Gastrocnemius medialis (tissue), 4 donors: ENCODE measurements at regions not wholly inside any gene's neighbourhood (a gene's known extent, or its start where the extent isn't known, plus 50 kb on each side); places are given as distances from the start of the nearest gene placed in this dataset.

ENCODE experiments used
- ATAC-seq, 2 donors: fragments of 150-250 bp; one replicate each; pipeline ENCODE4 v1.9.1; 2016
- DNase-seq, 2 donors: peaks; one replicate each; pipeline ENCODE4 v3.0.0-alpha.2; 2019
- H3K27ac ChIP-seq, 4 donors: fragments of 200-600 bp; sonication (generic); 1 replicate in 1 of 4; 2 replicates in 3 of 4; pipeline ENCODE4 v1.5.1; 2016 to 2018; ENCODE audit warnings: mild to moderate bottlenecking in 2 of 4, moderate library complexity in 1 of 4
- H3K27me3 ChIP-seq, 3 donors: fragments of 200-600 bp; sonication (generic) in 2 of 3; 1 replicate in 1 of 3; 2 replicates in 2 of 3; pipeline versions ENCODE4 v1.5.1 to v1.6.0; 2016 to 2019; ENCODE audit warnings: mild to moderate bottlenecking in 1 of 3, moderate library complexity in 1 of 3
- H3K36me3 ChIP-seq, 2 donors: fragments of 200-600 bp; sonication (generic) in 1 of 2; one replicate each; pipeline ENCODE4 v1.5.1; 2017 to 2018
- H3K4me1 ChIP-seq, 2 donors: fragments of 200-600 bp; sonication (generic) in 1 of 2; one replicate each; pipeline ENCODE4 v1.5.1; 2016 to 2017; ENCODE audit warnings: mild to moderate bottlenecking in 2 of 2
- H3K4me3 ChIP-seq, 4 donors: fragments of 200-600 bp; sonication (generic) in 3 of 4; 1 replicate in 1 of 4; 2 replicates in 3 of 4; pipeline ENCODE4 v1.5.1; 2016 to 2019; ENCODE audit warnings: mild to moderate bottlenecking in 2 of 4
- H3K9me3 ChIP-seq, 3 donors: fragments of 200-600 bp; sonication (generic) in 2 of 3; 1 replicate in 1 of 3; 2 replicates in 2 of 3; pipeline ENCODE4 v1.5.1; 2016 to 2019
- POLR2A ChIP-seq, 2 donors: fragments of 450-650 bp; IDR thresholded peaks; one replicate each; pipeline ENCODE4 v1.6.1; 2017; ENCODE audit warnings: antibody characterized with exemption in 2 of 2, mild to moderate bottlenecking in 2 of 2, moderate library complexity in 2 of 2
- in situ Hi-C, 4 donors: fragments of 200-750 bp; cut with MboI; loops; one replicate each; pipeline versions ENCODE4 v1.15.0 to v1.8.0; 2017; ENCODE audit warnings: low sequenced_read_pairs in 4 of 4
- intact Hi-C: fragments of 100-400 bp; cut with DNase I; formaldehyde crosslinking; loops from one replicate; pipeline ENCODE4 v1.15.1; 2023; ENCODE audit warnings: low total_unique reads
- TF ChIP-seq, protein P1 (sequence below), 5 experiments: fragments of 450-650 bp in 3 of 5; fragments of 200-600 bp in 2 of 5; sonication (generic) in 2 of 5; IDR thresholded peaks in 4 of 5; conservative IDR thresholded peaks in 1 of 5; 1 replicate in 4 of 5; 2 replicates in 1 of 5; pipeline ENCODE4 v1.5.1; 2016 to 2019; ENCODE audit warnings: antibody characterized with exemption in 5 of 5, mild to moderate bottlenecking in 3 of 5, moderate library complexity in 3 of 5

GRCh38 chr12:84785951-84786350, 126.6 kb downstream of the SLC6A15 start:
- TF ChIP-seq, protein P1, sequence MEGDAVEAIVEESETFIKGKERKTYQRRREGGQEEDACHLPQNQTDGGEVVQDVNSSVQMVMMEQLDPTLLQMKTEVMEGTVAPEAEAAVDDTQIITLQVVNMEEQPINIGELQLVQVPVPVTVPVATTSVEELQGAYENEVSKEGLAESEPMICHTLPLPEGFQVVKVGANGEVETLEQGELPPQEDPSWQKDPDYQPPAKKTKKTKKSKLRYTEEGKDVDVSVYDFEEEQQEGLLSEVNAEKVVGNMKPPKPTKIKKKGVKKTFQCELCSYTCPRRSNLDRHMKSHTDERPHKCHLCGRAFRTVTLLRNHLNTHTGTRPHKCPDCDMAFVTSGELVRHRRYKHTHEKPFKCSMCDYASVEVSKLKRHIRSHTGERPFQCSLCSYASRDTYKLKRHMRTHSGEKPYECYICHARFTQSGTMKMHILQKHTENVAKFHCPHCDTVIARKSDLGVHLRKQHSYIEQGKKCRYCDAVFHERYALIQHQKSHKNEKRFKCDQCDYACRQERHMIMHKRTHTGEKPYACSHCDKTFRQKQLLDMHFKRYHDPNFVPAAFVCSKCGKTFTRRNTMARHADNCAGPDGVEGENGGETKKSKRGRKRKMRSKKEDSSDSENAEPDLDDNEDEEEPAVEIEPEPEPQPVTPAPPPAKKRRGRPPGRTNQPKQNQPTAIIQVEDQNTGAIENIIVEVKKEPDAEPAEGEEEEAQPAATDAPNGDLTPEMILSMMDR (IDR thresholded peaks at IDR 0.05 in 4 of 5, conservative IDR thresholded peaks at IDR 0.05 in 1 of 5): no peak
- no peak for TF ChIP-seq POLR2A (IDR thresholded peaks at IDR 0.05)
- intact Hi-C loops (no loop called here), in situ Hi-C loops (no loop called here)
- no peaks in the 10 kb centered on the region for H3K27me3 ChIP-seq
- H3K4me3 ChIP-seq: no peak overlapping the region
- no peaks in the 10 kb centered on the region for H3K36me3 ChIP-seq
- no peak for DNase-seq
- no peak for ATAC-seq
- no peaks in the 10 kb centered on the region for H3K4me1 ChIP-seq
- H3K27ac ChIP-seq: no peak overlapping the region
- H3K9me3 ChIP-seq: no peaks in the 10 kb centered on the region

- no peaks in the 10 kb centered on the region for H3K27me3 ChIP-seq
- H3K36me3 ChIP-seq: no peaks in the 10 kb centered on the region
- DNase-seq: no peak
- no peak for ATAC-seq
- in situ Hi-C loops: no loop called here
- TF ChIP-seq POLR2A (IDR thresholded peaks at IDR 0.05): no peak
- TF ChIP-seq, protein P1 (IDR thresholded peaks at IDR 0.05 in 4 of 5, conservative IDR thresholded peaks at IDR 0.05 in 1 of 5): no peak
- H3K9me3 ChIP-seq: no peaks in the 10 kb centered on the region
- no peak overlapping the region for H3K4me3 ChIP-seq
- H3K27ac ChIP-seq: no peak overlapping the region
- intact Hi-C loops: no loop called here
- no peaks in the 10 kb centered on the region for H3K4me1 ChIP-seq
Observed at GRCh38 chr12:84785281-84785680, 127.3 kb downstream of the SLC6A15 start.

GRCh38 chr12:84779169-84779568, 133.4 kb downstream of the SLC6A15 start:
- in situ Hi-C loops (no loop called here), intact Hi-C loops (no loop called here)
- H3K27me3 ChIP-seq: no peaks in the 10 kb centered on the region
- no peaks in the 10 kb centered on the region for H3K9me3 ChIP-seq
- no peak for ATAC-seq
- DNase-seq: no peak
- H3K4me3 ChIP-seq: no peak overlapping the region
- no peak for TF ChIP-seq POLR2A (IDR thresholded peaks at IDR 0.05)
- TF ChIP-seq, protein P1 (IDR thresholded peaks at IDR 0.05 in 4 of 5, conservative IDR thresholded peaks at IDR 0.05 in 1 of 5): no peak
- H3K27ac ChIP-seq: no peak overlapping the region
- H3K4me1 ChIP-seq: no peaks in the 10 kb centered on the region
- no peaks in the 10 kb centered on the region for H3K36me3 ChIP-seq

DNA sequence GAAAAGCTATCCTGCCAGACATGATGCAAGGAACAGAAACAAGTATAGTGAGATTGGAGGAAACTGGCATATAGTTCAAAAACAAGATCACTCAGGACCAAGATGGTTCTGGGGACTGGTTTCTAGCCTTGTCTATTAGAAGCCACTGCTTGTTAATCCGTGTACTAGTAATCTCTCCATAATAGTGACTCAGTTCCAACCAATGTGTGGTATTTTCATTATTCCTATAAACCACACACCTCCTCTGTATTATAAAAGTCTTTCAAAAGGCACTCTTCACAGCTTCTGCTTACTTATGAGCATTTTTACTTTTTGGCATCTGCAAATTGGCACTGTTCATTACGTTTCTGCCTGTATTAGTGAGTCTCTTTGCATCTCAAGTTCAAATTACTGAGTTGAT, 140.3 kb downstream of the SLC6A15 start:
- Histone ChIP-seq H3K27ac (no peak overlapping the region), H3K27me3 (no peaks in the 10 kb centered on the region), H3K36me3 (no peaks in the 10 kb centered on the region), H3K4me3 (no peak overlapping the region), H3K4me1 (no peaks in the 10 kb centered on the region), H3K9me3 (no peaks in the 10 kb centered on the region)
- in situ Hi-C loops: no loop called here
- ATAC-seq: no peak
- no peak for DNase-seq
- TF ChIP-seq, protein P1 (IDR thresholded peaks at IDR 0.05 in 4 of 5, conservative IDR thresholded peaks at IDR 0.05 in 1 of 5): no peak
- TF ChIP-seq POLR2A (IDR thresholded peaks at IDR 0.05): no peak
- intact Hi-C loops: no loop called here

GRCh38 chr12:84767079-84767478, 145.5 kb downstream of the SLC6A15 start:
- intact Hi-C loops (no loop called here), in situ Hi-C loops (no loop called here)
- no peak overlapping the region for H3K4me3 ChIP-seq
- DNase-seq (no peak), ATAC-seq (no peak)
- H3K36me3 ChIP-seq: no peaks in the 10 kb centered on the region
- H3K27ac ChIP-seq: no peak overlapping the region
- TF ChIP-seq, protein P1 (IDR thresholded peaks at IDR 0.05 in 4 of 5, conservative IDR thresholded peaks at IDR 0.05 in 1 of 5): no peak
- no peak for TF ChIP-seq POLR2A (IDR thresholded peaks at IDR 0.05)
- H3K4me1 ChIP-seq: no peaks in the 10 kb centered on the region
- no peaks in the 10 kb centered on the region for H3K9me3 ChIP-seq
- H3K27me3 ChIP-seq: no peaks in the 10 kb centered on the region
